Ascending aorta (tissue), 2 donors: ENCODE measurements at regions not wholly inside any gene's neighbourhood (a gene's known extent, or its start where the extent isn't known, plus 50 kb on each side); places are given as distances from the start of the nearest gene placed in this dataset.

Source experiments
- DNase-seq, 2 donors: peaks; one replicate each; pipeline ENCODE4 v3.0.0-alpha.2; 2019; ENCODE audit warnings: low spot score in 2 of 2
- H3K27ac ChIP-seq, 2 donors: fragments of 200-600 bp; sonication (generic); one replicate each; pipeline ENCODE4 v1.5.1; 2016 to 2017; ENCODE audit warnings: mild to moderate bottlenecking in 1 of 2
- H3K27me3 ChIP-seq: fragments of 200-600 bp; sonication (generic); one replicate; pipeline ENCODE4 v1.5.1; 2017
- H3K36me3 ChIP-seq, 2 donors: fragments of 200-600 bp; sonication (generic); one replicate each; pipeline ENCODE4 v1.5.1; 2016
- H3K4me1 ChIP-seq, 2 donors: fragments of 200-600 bp; sonication (generic); one replicate each; pipeline ENCODE4 v1.5.1; 2016 to 2017; ENCODE audit warnings: mild to moderate bottlenecking in 1 of 2
- H3K4me3 ChIP-seq, 2 donors: fragments of 200-600 bp; sonication (generic); one replicate each; pipeline ENCODE4 v1.5.1; 2016 to 2017; ENCODE audit warnings: mild to moderate bottlenecking in 1 of 2
- H3K9me3 ChIP-seq, 2 donors: fragments of 200-600 bp; sonication (generic); one replicate each; pipeline ENCODE4 v1.5.1; 2016
- CTCF ChIP-seq, 3 experiments: fragments of 200-600 bp in 2 of 3; fragments of 450-650 bp in 1 of 3; sonication (generic) in 2 of 3; IDR thresholded peaks; one replicate each; pipeline ENCODE4 v1.5.1; 2016 to 2019; ENCODE audit warnings: antibody characterized with exemption in 3 of 3, mild to moderate bottlenecking in 1 of 3, moderate library complexity in 1 of 3
- intact Hi-C: fragments of 100-400 bp; cut with DNase I; formaldehyde crosslinking; loops from one replicate; pipeline ENCODE4 v1.15.1; 2023

- Histone ChIP-seq H3K36me3 (no peaks in the 10 kb centered on the region), H3K27me3 (no peaks in the 10 kb centered on the region), H3K27ac (no peak overlapping the region), H3K4me3 (no peak overlapping the region), H3K4me1 (no peaks in the 10 kb centered on the region), H3K9me3 (peaks cover 0 to 6% of the 10 kb centered on the region in 2 donors)
- intact Hi-C loops: no loop called here
- TF ChIP-seq CTCF (IDR thresholded peaks at IDR 0.05): no peak
- DNase-seq: no peak
Observed at GRCh38 chr2:150850641-150851040, 363.2 kb upstream of the RND3 start.

GRCh38 chr2:150847578-150847977 is 360.1 kb upstream of the RND3 start:
- TF ChIP-seq CTCF (IDR thresholded peaks at IDR 0.05): no peak
- Histone ChIP-seq H3K4me3 (no peak overlapping the region), H3K4me1 (no peaks in the 10 kb centered on the region), H3K9me3 (peaks cover 0 to 6% of the 10 kb centered on the region in 2 donors), H3K27me3 (no peaks in the 10 kb centered on the region), H3K27ac (no peak overlapping the region), H3K36me3 (no peaks in the 10 kb centered on the region)
- DNase-seq: no peak
- intact Hi-C loops: no loop called here

GRCh38 chr2:150846691-150847090 is 359.2 kb upstream of the RND3 start:
- Histone ChIP-seq H3K27ac (no peak overlapping the region), H3K27me3 (no peaks in the 10 kb centered on the region), H3K9me3 (peaks cover 0 to 6% of the 10 kb centered on the region in 2 donors), H3K4me3 (no peak overlapping the region), H3K4me1 (no peaks in the 10 kb centered on the region), H3K36me3 (no peaks in the 10 kb centered on the region)
- intact Hi-C loops: no loop called here
- DNase-seq: no peak
- no peak for TF ChIP-seq CTCF (IDR thresholded peaks at IDR 0.05)

GRCh38 chr2:150832686-150833085 is 345.2 kb upstream of the RND3 start:
- Histone ChIP-seq H3K4me3 (no peak overlapping the region), H3K9me3 (no peaks in the 10 kb centered on the region), H3K27me3 (no peaks in the 10 kb centered on the region), H3K4me1 (no peaks in the 10 kb centered on the region), H3K27ac (no peak overlapping the region), H3K36me3 (no peaks in the 10 kb centered on the region)
- no peak for DNase-seq
- no peak for TF ChIP-seq CTCF (IDR thresholded peaks at IDR 0.05)
- intact Hi-C loops: no loop called here

GRCh38 chr2:150824118-150824517 is 336.7 kb upstream of the RND3 start:
- H3K9me3 ChIP-seq: no peaks in the 10 kb centered on the region
- H3K4me1 ChIP-seq: no peaks in the 10 kb centered on the region
- H3K36me3 ChIP-seq: no peaks in the 10 kb centered on the region
- no peaks in the 10 kb centered on the region for H3K27me3 ChIP-seq
- no peak for TF ChIP-seq CTCF (IDR thresholded peaks at IDR 0.05)
- no peak overlapping the region for H3K27ac ChIP-seq
- H3K4me3 ChIP-seq: no peak overlapping the region
- intact Hi-C loops: no loop called here
- no peak for DNase-seq

GRCh38 chr2:150817422-150817821 is 330.0 kb upstream of the RND3 start:
- no peaks in the 10 kb centered on the region for H3K27me3 ChIP-seq
- intact Hi-C loops: no loop called here
- TF ChIP-seq CTCF (IDR thresholded peaks at IDR 0.05): no peak
- H3K36me3 ChIP-seq: no peaks in the 10 kb centered on the region
- no peak overlapping the region for H3K27ac ChIP-seq
- H3K4me3 ChIP-seq: no peak overlapping the region
- H3K4me1 ChIP-seq: no peaks in the 10 kb centered on the region
- DNase-seq: no peak
- no peaks in the 10 kb centered on the region for H3K9me3 ChIP-seq
